ENCODE measurements at regions not wholly inside any gene's neighbourhood (a gene's known extent, or its start where the extent isn't known, plus 50 kb on each side); places are given as distances from the start of the nearest gene placed in this dataset.

- TF ChIP-seq, protein P1, sequence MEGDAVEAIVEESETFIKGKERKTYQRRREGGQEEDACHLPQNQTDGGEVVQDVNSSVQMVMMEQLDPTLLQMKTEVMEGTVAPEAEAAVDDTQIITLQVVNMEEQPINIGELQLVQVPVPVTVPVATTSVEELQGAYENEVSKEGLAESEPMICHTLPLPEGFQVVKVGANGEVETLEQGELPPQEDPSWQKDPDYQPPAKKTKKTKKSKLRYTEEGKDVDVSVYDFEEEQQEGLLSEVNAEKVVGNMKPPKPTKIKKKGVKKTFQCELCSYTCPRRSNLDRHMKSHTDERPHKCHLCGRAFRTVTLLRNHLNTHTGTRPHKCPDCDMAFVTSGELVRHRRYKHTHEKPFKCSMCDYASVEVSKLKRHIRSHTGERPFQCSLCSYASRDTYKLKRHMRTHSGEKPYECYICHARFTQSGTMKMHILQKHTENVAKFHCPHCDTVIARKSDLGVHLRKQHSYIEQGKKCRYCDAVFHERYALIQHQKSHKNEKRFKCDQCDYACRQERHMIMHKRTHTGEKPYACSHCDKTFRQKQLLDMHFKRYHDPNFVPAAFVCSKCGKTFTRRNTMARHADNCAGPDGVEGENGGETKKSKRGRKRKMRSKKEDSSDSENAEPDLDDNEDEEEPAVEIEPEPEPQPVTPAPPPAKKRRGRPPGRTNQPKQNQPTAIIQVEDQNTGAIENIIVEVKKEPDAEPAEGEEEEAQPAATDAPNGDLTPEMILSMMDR (conservative IDR thresholded peaks at IDR 0.05 in 1 of 2, IDR thresholded peaks at IDR 0.05 in 1 of 2; ENCODE audit: extremely low read depth in 1 of 2, insufficient read depth in 1 of 2, low read depth in 1 of 2, low read length in 2 of 2): no peak
- no peak for TF ChIP-seq EZH2 (IDR thresholded peaks at IDR 0.05; ENCODE audit: borderline replicate concordance, low read length)
Measured at GRCh38 chr10:43960477-43960876, 311.8 kb upstream of the ZNF32 start.
